ENCODE measurements at regions not wholly inside any gene's neighbourhood (a gene's known extent, or its start where the extent isn't known, plus 50 kb on each side); places are given as distances from the start of the nearest gene placed in this dataset.

- Histone ChIP-seq H3K27me3 (ENCODE audit: control insufficient read depth in 4 of 4, insufficient read depth in 4 of 4, low read length in 3 of 4) (no peaks in the 10 kb centered on the region), H3K9ac (ENCODE audit: low read depth in 1 of 2, low read length in 2 of 2) (no peak overlapping the region), H3K4me1 (ENCODE audit: control insufficient read depth in 4 of 4, insufficient read depth in 4 of 4, low read length in 3 of 4) (no peaks in the 10 kb centered on the region), H3K9me3 (ENCODE audit: control insufficient read depth in 4 of 4, low read length in 3 of 4) (no peaks in the 10 kb centered on the region), H3K27ac (ENCODE audit: low read depth in 1 of 2, low read length in 2 of 2) (no peak overlapping the region), H3K36me3 (ENCODE audit: control insufficient read depth in 4 of 4, insufficient read depth in 3 of 4, low read depth in 1 of 4, low read length in 3 of 4) (no peaks in the 10 kb centered on the region), H3K4me3 (ENCODE audit: low read depth in 1 of 3, low read length in 3 of 3) (no peak overlapping the region)
- DNase-seq (ENCODE audit: low spot score) = no peak
- TF ChIP-seq REST (IDR thresholded peaks at IDR 0.05) (no peak), FOXA1 (IDR thresholded peaks at IDR 0.05) (no peak), MAX (IDR thresholded peaks at IDR 0.05) (no peak), GABPA (IDR thresholded peaks at IDR 0.05 in 1 of 2, conservative IDR thresholded peaks at IDR 0.05 in 1 of 2) (no peak), ZBTB33 (IDR thresholded peaks at IDR 0.05) (no peak), SP1 (IDR thresholded peaks at IDR 0.05) (no peak), YY1 (IDR thresholded peaks at IDR 0.05) (no peak), FOXA2 (IDR thresholded peaks at IDR 0.05) (no peak), CTCF (IDR thresholded peaks at IDR 0.05; ENCODE audit: low read depth, low read length, missing input control) (no peak), HNF4G (IDR thresholded peaks at IDR 0.05) (no peak), RAD21 (IDR thresholded peaks at IDR 0.05) (no peak), EGR1 (IDR thresholded peaks at IDR 0.05; ENCODE audit: low read depth in 2 of 2) (no peak), ATF3 (IDR thresholded peaks at IDR 0.05) (no peak)
Measured at GRCh38 chr2:34050413-34050812, 451.3 kb upstream of the FAM98A start.

- Histone ChIP-seq H3K9me3 (ENCODE audit: control insufficient read depth in 4 of 4, low read length in 3 of 4) (no peaks in the 10 kb centered on the region), H3K9ac (ENCODE audit: low read depth in 1 of 2, low read length in 2 of 2) (no peak overlapping the region), H3K4me3 (ENCODE audit: low read depth in 1 of 3, low read length in 3 of 3) (no peak overlapping the region), H3K4me1 (ENCODE audit: control insufficient read depth in 4 of 4, insufficient read depth in 4 of 4, low read length in 3 of 4) (no peaks in the 10 kb centered on the region), H3K27me3 (ENCODE audit: control insufficient read depth in 4 of 4, insufficient read depth in 4 of 4, low read length in 3 of 4) (no peaks in the 10 kb centered on the region), H3K27ac (ENCODE audit: low read depth in 1 of 2, low read length in 2 of 2) (no peak overlapping the region), H3K36me3 (ENCODE audit: control insufficient read depth in 4 of 4, insufficient read depth in 3 of 4, low read depth in 1 of 4, low read length in 3 of 4) (no peaks in the 10 kb centered on the region)
- TF ChIP-seq FOXA1 (IDR thresholded peaks at IDR 0.05) (no peak), ATF3 (IDR thresholded peaks at IDR 0.05) (no peak), EGR1 (IDR thresholded peaks at IDR 0.05; ENCODE audit: low read depth in 2 of 2) (no peak), NR2F2 (IDR thresholded peaks at IDR 0.05) (no peak), HNF4A (conservative IDR thresholded peaks at IDR 0.05) (no peak), RAD21 (IDR thresholded peaks at IDR 0.05) (no peak), CTCF (IDR thresholded peaks at IDR 0.05; ENCODE audit: low read depth, low read length, missing input control) (no peak), REST (IDR thresholded peaks at IDR 0.05) (no peak), GABPA (IDR thresholded peaks at IDR 0.05 in 1 of 2, conservative IDR thresholded peaks at IDR 0.05 in 1 of 2) (no peak), TAF1 (conservative IDR thresholded peaks at IDR 0.05) (no peak), FOXA2 (IDR thresholded peaks at IDR 0.05) (no peak), JUND (IDR thresholded peaks at IDR 0.05) (no peak), YY1 (IDR thresholded peaks at IDR 0.05) (no peak)
- no peak for DNase-seq (ENCODE audit: low spot score)
- 77% methylated on average over 5 of the region's 5 CpGs for WGBS
Measured at GRCh38 chr2:34045101-34045655, 446.1 kb upstream of the FAM98A start.
